BJ (cell line): ENCODE measurements at regions not wholly inside any gene's neighbourhood (a gene's known extent, or its start where the extent isn't known, plus 50 kb on each side); places are given as distances from the start of the nearest gene placed in this dataset.

ENCODE experiments used
- CTCF ChIA-PET: fragments of 350-600 bp; formaldehyde crosslinking; extraction: SDS; loops from one replicate; lab custom pipeline; 2021; ENCODE audit warnings: antibody characterized with exemption, inconsistent platforms; lab: Yijun Ruan, JAX
- POLR2A ChIA-PET: fragments of 300-600 bp; sonication (Branson Sonifier 250); formaldehyde crosslinking; extraction: SDS; loops from one replicate; lab custom pipeline; 2021; ENCODE audit warnings: antibody characterized with exemption; lab: Charles Lee
- DNase-seq: peaks from one replicate; pipeline ENCODE4 v3.0.0-alpha.2; 2011; ENCODE audit warnings: low read depth
- H3K27me3 ChIP-seq: 2 replicates; pipeline ENCODE4 v1.6.0; 2011; ENCODE audit warnings: low read length; ENCODE audit not compliant: control insufficient read depth, insufficient read depth
- H3K36me3 ChIP-seq: 2 replicates; pipeline ENCODE4 v1.5.1; 2011; ENCODE audit warnings: low read length; ENCODE audit not compliant: control insufficient read depth, insufficient read depth
- H3K4me3 ChIP-seq: 2 replicates; pipeline ENCODE4 v1.5.1; 2011; ENCODE audit warnings: low read depth, mild to moderate bottlenecking, control low read depth, low read length
- CTCF ChIP-seq: IDR thresholded peaks from 2 replicates; pipeline ENCODE4 v1.5.1; 2011; ENCODE audit warnings: low read depth, mild to moderate bottlenecking, control low read depth, inconsistent platforms, low read length, moderate library complexity; ENCODE audit not compliant: insufficient read depth

- ChIA-PET CTCF (no interaction called here), POLR2A (no interaction called here)
- TF ChIP-seq CTCF, result no peak
- Histone ChIP-seq H3K36me3 (no peaks in the 10 kb centered on the region), H3K4me3 (no peak overlapping the region), H3K27me3 (no peaks in the 10 kb centered on the region)
- DNase-seq, result no peak
These were observed 298.2 kb upstream of the ZC3H15 start for GRCh38 chr2:186187854-186188253.

GRCh38 chr2:186189816-186190215 lies 296.2 kb upstream of the ZC3H15 start:
- no peak overlapping the region for H3K4me3 ChIP-seq
- no peak for DNase-seq
- no peaks in the 10 kb centered on the region for H3K27me3 ChIP-seq
- H3K36me3 ChIP-seq, result no peaks in the 10 kb centered on the region
- ChIA-PET POLR2A (no interaction called here), CTCF (no interaction called here)
- TF ChIP-seq CTCF, result no peak

- POLR2A ChIA-PET, result no interaction called here
- H3K27me3 ChIP-seq, result no peaks in the 10 kb centered on the region
- CTCF ChIA-PET, result no interaction called here
These were observed 290.4 kb upstream of the ZC3H15 start for GRCh38 chr2:186195696-186196095.

GRCh38 chr2:186197955-186198354 lies 288.1 kb upstream of the ZC3H15 start:
- ChIA-PET CTCF (no interaction called here), POLR2A (no interaction called here)
- no peaks in the 10 kb centered on the region for H3K27me3 ChIP-seq
- no peak overlapping the region for H3K4me3 ChIP-seq
- no peak for TF ChIP-seq CTCF
- H3K36me3 ChIP-seq, result no peaks in the 10 kb centered on the region
- no peak for DNase-seq

More at GRCh38 chr2:186195696-186196095, 290.4 kb upstream of the ZC3H15 start:
- H3K36me3 ChIP-seq, result no peaks in the 10 kb centered on the region
- no peak for DNase-seq
- no peak overlapping the region for H3K4me3 ChIP-seq
- no peak for TF ChIP-seq CTCF

GRCh38 chr2:186199029-186199428 lies 287.0 kb upstream of the ZC3H15 start:
- Histone ChIP-seq H3K36me3 (no peaks in the 10 kb centered on the region), H3K4me3 (no peak overlapping the region), H3K27me3 (no peaks in the 10 kb centered on the region)
- no peak for TF ChIP-seq CTCF
- ChIA-PET POLR2A (no interaction called here), CTCF (no interaction called here)
- DNase-seq, result no peak
